Liver (tissue), 8 donors: ENCODE measurements at regions not wholly inside any gene's neighbourhood (a gene's known extent, or its start where the extent isn't known, plus 50 kb on each side); places are given as distances from the start of the nearest gene placed in this dataset.

ENCODE experiments used
- DNase-seq: peaks from one replicate; pipeline ENCODE4 v3.0.0-alpha.2; 2017; ENCODE audit warnings: low spot score
- H3K27ac ChIP-seq, 2 donors: one replicate each; pipeline ENCODE4 v1.7.0; 2013; ENCODE audit warnings: inconsistent platforms in 2 of 2, low read length in 2 of 2, control low read depth in 1 of 2, low read depth in 1 of 2, mild to moderate bottlenecking in 1 of 2
- H3K27me3 ChIP-seq, 4 donors: one replicate each; pipeline versions ENCODE4 v1.6.1 to v1.7.0; 2013; ENCODE audit warnings: low read length in 3 of 4, inconsistent platforms in 1 of 4, mild to moderate bottlenecking in 1 of 4, moderate library complexity in 1 of 4; ENCODE audit not compliant: control insufficient read depth in 4 of 4, insufficient read depth in 4 of 4
- H3K36me3 ChIP-seq, 4 donors: one replicate each; pipeline versions ENCODE4 v1.6.1 to v1.7.0; 2013; ENCODE audit warnings: low read length in 3 of 4, mild to moderate bottlenecking in 3 of 4, low read depth in 1 of 4, moderate library complexity in 1 of 4; ENCODE audit not compliant: control insufficient read depth in 4 of 4, insufficient read depth in 3 of 4
- H3K4me1 ChIP-seq, 4 donors: one replicate each; pipeline versions ENCODE4 v1.6.1 to v1.7.0; 2013; ENCODE audit warnings: low read length in 3 of 4, mild to moderate bottlenecking in 3 of 4, moderate library complexity in 1 of 4; ENCODE audit not compliant: control insufficient read depth in 4 of 4, insufficient read depth in 4 of 4
- H3K4me3 ChIP-seq, 3 donors: one replicate each; pipeline versions ENCODE4 v1.6.1 to v1.7.0; 2013; ENCODE audit warnings: low read length in 3 of 3, control low read depth in 1 of 3, low read depth in 1 of 3, mild to moderate bottlenecking in 1 of 3
- H3K9ac ChIP-seq, 2 donors: one replicate each; pipeline ENCODE4 v1.7.0; 2013; ENCODE audit warnings: low read length in 2 of 2, mild to moderate bottlenecking in 2 of 2, moderate library complexity in 2 of 2, control low read depth in 1 of 2, low read depth in 1 of 2
- H3K9me3 ChIP-seq, 4 donors: one replicate each; pipeline versions ENCODE4 v1.6.1 to v1.7.0; 2013; ENCODE audit warnings: low read length in 3 of 4; ENCODE audit not compliant: control insufficient read depth in 4 of 4
- ATF3 ChIP-seq: IDR thresholded peaks from 2 replicates; pipeline ENCODE4 v1.6.1; 2016; ENCODE audit warnings: antibody characterized with exemption
- CTCF ChIP-seq: fragments of 150-350 bp; IDR thresholded peaks from 2 replicates; pipeline ENCODE4 v1.5.1; 2017; ENCODE audit warnings: improper control_type of control experiment, low read depth, low read length; ENCODE audit not compliant: missing input control
- EGR1 ChIP-seq, 2 donors: IDR thresholded peaks; 2 replicates each; pipeline ENCODE4 v1.6.1; 2016 to 2018; ENCODE audit warnings: antibody characterized with exemption in 2 of 2, low read depth in 2 of 2
- FOXA1 ChIP-seq: IDR thresholded peaks from 2 replicates; pipeline ENCODE4 v1.6.1; 2016; ENCODE audit warnings: antibody characterized with exemption
- FOXA2 ChIP-seq: IDR thresholded peaks from 2 replicates; pipeline ENCODE4 v1.6.1; 2016; ENCODE audit warnings: antibody characterized with exemption
- GABPA ChIP-seq, 2 donors: IDR thresholded peaks in 1 of 2; conservative IDR thresholded peaks in 1 of 2; 2 replicates each; pipeline ENCODE4 v1.6.1; 2016; ENCODE audit warnings: antibody characterized with exemption in 2 of 2, mild to moderate bottlenecking in 1 of 2, moderate library complexity in 1 of 2
- HNF4G ChIP-seq: IDR thresholded peaks from 2 replicates; pipeline ENCODE4 v1.6.1; 2016; ENCODE audit warnings: antibody characterized with exemption
- JUND ChIP-seq, 2 donors: IDR thresholded peaks; 2 replicates each; pipeline ENCODE4 v1.6.1; 2016; ENCODE audit warnings: antibody characterized with exemption in 2 of 2
- RAD21 ChIP-seq, 2 donors: IDR thresholded peaks; 2 replicates each; pipeline ENCODE4 v1.6.1; 2016; ENCODE audit warnings: antibody characterized with exemption in 2 of 2, mild to moderate bottlenecking in 2 of 2
- REST ChIP-seq: IDR thresholded peaks from 2 replicates; pipeline ENCODE4 v1.6.1; 2016; ENCODE audit warnings: antibody characterized with exemption, mild to moderate bottlenecking
- RXRA ChIP-seq, 2 donors: IDR thresholded peaks; 2 replicates each; pipeline ENCODE4 v1.6.1; 2017 to 2018; ENCODE audit warnings: antibody characterized with exemption in 2 of 2, mild to moderate bottlenecking in 1 of 2
- SP1 ChIP-seq: IDR thresholded peaks from 2 replicates; pipeline ENCODE4 v1.6.1; 2018; ENCODE audit warnings: antibody characterized with exemption, mild to moderate bottlenecking
- TAF1 ChIP-seq: conservative IDR thresholded peaks from 2 replicates; pipeline ENCODE4 v1.6.1; 2016; ENCODE audit warnings: antibody characterized with exemption, mild to moderate bottlenecking
- YY1 ChIP-seq: IDR thresholded peaks from 2 replicates; pipeline ENCODE4 v1.6.1; 2016; ENCODE audit warnings: antibody characterized with exemption, mild to moderate bottlenecking
- ZBTB33 ChIP-seq: IDR thresholded peaks from 2 replicates; pipeline ENCODE4 v1.6.1; 2016; ENCODE audit warnings: antibody characterized with exemption
- WGBS: extraction: QIAGEN DNeasy Blood & Tissue Kit; methylation state at CpG from one replicate; pipeline ENCODE4 v1.1.7; 2013; 5-methylcytosine and 5-hydroxymethylcytosine counted together
- TF ChIP-seq, protein P1 (sequence below): IDR thresholded peaks from 2 replicates; pipeline ENCODE4 v1.6.1; 2016; ENCODE audit warnings: antibody characterized with exemption
- donor health status: healthy.
- donor health status: healthy.
- donor health status: healthy.
- donor health status: healthy.
- donor health status: healthy.

- no peak for DNase-seq
- Histone ChIP-seq H3K4me1 (no peaks in the 10 kb centered on the region), H3K27ac (no peak overlapping the region), H3K4me3 (no peak overlapping the region), H3K9me3 (no peaks in the 10 kb centered on the region), H3K9ac (no peak overlapping the region), H3K27me3 (no peaks in the 10 kb centered on the region), H3K36me3 (no peaks in the 10 kb centered on the region)
- TF ChIP-seq EGR1 (IDR thresholded peaks at IDR 0.05; ENCODE audit: low read depth in 2 of 2) (no peak), JUND (IDR thresholded peaks at IDR 0.05) (no peak), FOXA1 (no peak), FOXA2 (no peak)
- 7% methylated on average over 2 of the region's 2 CpGs for WGBS
Observed at GRCh38 chr4:63620271-63620670, 789.0 kb downstream of the TECRL start.

DNA sequence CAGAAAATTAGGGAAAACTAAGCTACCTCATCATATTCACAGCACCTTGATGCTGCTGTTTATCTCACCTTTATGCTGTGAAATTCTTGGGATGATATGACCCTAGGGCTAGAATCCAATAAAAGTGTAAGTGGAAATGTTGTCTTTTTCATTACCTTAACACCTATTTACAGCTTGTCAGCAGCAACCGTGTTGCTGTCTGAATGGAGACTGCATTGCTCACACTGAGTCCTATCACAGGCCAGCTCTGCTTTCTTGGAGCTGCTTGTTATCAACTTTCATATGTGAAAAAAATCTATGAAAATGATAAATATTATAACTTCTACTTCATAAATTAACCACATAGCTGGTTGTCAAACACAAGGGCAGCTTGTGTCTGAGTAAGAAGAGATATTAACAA, 789.5 kb downstream of the TECRL start:
- H3K36me3 ChIP-seq = no peaks in the 10 kb centered on the region
- TF ChIP-seq RAD21 (IDR thresholded peaks at IDR 0.05) = no peak
- TF ChIP-seq ATF3 = no peak
- TF ChIP-seq ZBTB33 = no peak
- TF ChIP-seq EGR1 (IDR thresholded peaks at IDR 0.05; ENCODE audit: low read depth in 2 of 2) = no peak
- TF ChIP-seq TAF1 = no peak
- TF ChIP-seq RXRA (IDR thresholded peaks at IDR 0.05) = no peak
- TF ChIP-seq FOXA2 = no peak
- no peak for TF ChIP-seq YY1
- no peak for TF ChIP-seq CTCF
- no peak for TF ChIP-seq SP1
- no peak for TF ChIP-seq FOXA1
- TF ChIP-seq REST = no peak
- TF ChIP-seq, protein P1, sequence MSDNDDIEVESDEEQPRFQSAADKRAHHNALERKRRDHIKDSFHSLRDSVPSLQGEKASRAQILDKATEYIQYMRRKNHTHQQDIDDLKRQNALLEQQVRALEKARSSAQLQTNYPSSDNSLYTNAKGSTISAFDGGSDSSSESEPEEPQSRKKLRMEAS = no peak
- TF ChIP-seq JUND (IDR thresholded peaks at IDR 0.05) = no peak
- no peak for TF ChIP-seq HNF4G
- no peak for TF ChIP-seq GABPA (IDR thresholded peaks at IDR 0.05 in 1 of 2, conservative IDR thresholded peaks at IDR 0.05 in 1 of 2)
- no peaks in the 10 kb centered on the region for H3K9me3 ChIP-seq
- H3K4me1 ChIP-seq = no peaks in the 10 kb centered on the region
- no peaks in the 10 kb centered on the region for H3K27me3 ChIP-seq
- no peak overlapping the region for H3K9ac ChIP-seq
- no peak overlapping the region for H3K4me3 ChIP-seq
- no peak for DNase-seq
- no peak overlapping the region for H3K27ac ChIP-seq
- WGBS = 35% methylated on average over 1 of the region's 1 CpG
